GM12878 (cell line): ENCODE measurements at regions not wholly inside any gene's neighbourhood (a gene's known extent, or its start where the extent isn't known, plus 50 kb on each side); places are given as distances from the start of the nearest gene placed in this dataset.

Experiments used
- ATF3 ChIP-seq: IDR thresholded peaks from 2 replicates; pipeline ENCODE4 v1.6.1; 2011; ENCODE audit warnings: low read depth, mild to moderate bottlenecking, low read length, moderate library complexity, borderline replicate concordance; ENCODE audit errors: extremely low read depth
- CBX5 ChIP-seq: sonication (generic); IDR thresholded peaks from 2 replicates; pipeline ENCODE4 v1.6.1; 2016; ENCODE audit warnings: low read depth, moderate library complexity, mild to moderate bottlenecking, inconsistent platforms
- ELK1 ChIP-seq: IDR thresholded peaks from 2 replicates; pipeline ENCODE4 v1.6.1; 2012; ENCODE audit warnings: low read depth, low read length, improper control_type of control experiment
- EP300 ChIP-seq, 2 experiments: fragments of 150-350 bp in 1 of 2; IDR thresholded peaks; 2 replicates each; pipeline ENCODE4 v1.6.1; 2011 to 2012; ENCODE audit warnings: low read depth in 2 of 2, low read length in 2 of 2, borderline replicate concordance in 1 of 2, improper control_type of control experiment in 1 of 2, inconsistent platforms in 1 of 2; ENCODE audit not compliant: control insufficient read depth in 1 of 2
- HDAC2 ChIP-seq: fragments of 200-600 bp; sonication (generic); IDR thresholded peaks from 2 replicates; pipeline ENCODE4 v1.6.1; 2017
- MYB ChIP-seq: fragments of 150-350 bp; IDR thresholded peaks from 2 replicates; pipeline ENCODE4 v1.6.1; 2014; ENCODE audit warnings: mild to moderate bottlenecking, low read depth, low read length, borderline replicate concordance
- NFYB ChIP-seq: IDR thresholded peaks from 2 replicates; pipeline ENCODE4 v1.6.1; 2011; ENCODE audit warnings: low read depth, mild to moderate bottlenecking, low read length, improper control_type of control experiment, moderate library complexity; ENCODE audit not compliant: insufficient read depth
- PAX5 ChIP-seq: IDR thresholded peaks from 2 replicates; pipeline ENCODE4 v1.6.1; 2011; ENCODE audit warnings: low read depth, low read length, borderline replicate concordance
- RELB ChIP-seq: fragments of 450-650 bp; IDR thresholded peaks from 2 replicates; pipeline ENCODE4 v1.6.1; 2017; ENCODE audit warnings: low read depth, mild to moderate bottlenecking, moderate library complexity
- RUNX3 ChIP-seq: IDR thresholded peaks from 2 replicates; pipeline ENCODE4 v1.6.1; 2012; ENCODE audit warnings: low read length, inconsistent platforms
- SPI1 ChIP-seq: IDR thresholded peaks from 2 replicates; pipeline ENCODE4 v1.6.1; 2011; ENCODE audit warnings: low read depth, mild to moderate bottlenecking, low read length, moderate library complexity, borderline replicate concordance; ENCODE audit not compliant: insufficient read depth
- STAT3 ChIP-seq: IDR thresholded peaks from 2 replicates; pipeline ENCODE4 v1.6.1; 2011; ENCODE audit warnings: low read depth, low read length, improper control_type of control experiment
- SUZ12 ChIP-seq: fragments of 200-600 bp; sonication (generic); IDR thresholded peaks from one replicate; pipeline ENCODE4 v1.6.1; 2018; ENCODE audit warnings: antibody characterized with exemption, mild to moderate bottlenecking; ENCODE audit not compliant: unreplicated experiment
- TAF1 ChIP-seq: IDR thresholded peaks from 2 replicates; pipeline ENCODE4 v1.6.1; 2011; ENCODE audit warnings: mild to moderate bottlenecking, low read depth, low read length, borderline replicate concordance
- YY1 ChIP-seq: IDR thresholded peaks from 2 replicates; pipeline ENCODE4 v1.6.1; 2011; ENCODE audit warnings: low read depth, mild to moderate bottlenecking, low read length

GRCh38 chr12:40168001-40168400, 56.8 kb upstream of the LRRK2 start (continued):
- TF ChIP-seq ELK1 (no peak), STAT3 (no peak), HDAC2 (no peak), ATF3 (no peak), RELB (peak; percentile 25; the same call in 1 of the 2 replicates), YY1 (no peak), CBX5 (no peak), SPI1 (peak; percentile 70; the same call in 1 of the 2 replicates), SUZ12 (no peak), PAX5 (no peak), MYB (no peak), RUNX3 (peak; percentile 75; the same call in 1 of the 2 replicates), NFYB (no peak), EP300 (IDR thresholded peaks at IDR 0.05; ENCODE audit: borderline replicate concordance in 1 of 2, control insufficient read depth in 1 of 2, low read depth in 2 of 2, low read length in 2 of 2) (peak; percentile 43 to 68; a peak in 3 of 4 replicates), TAF1 (no peak)
